ENCODE measurements at regions not wholly inside any gene's neighbourhood (a gene's known extent, or its start where the extent isn't known, plus 50 kb on each side); places are given as distances from the start of the nearest gene placed in this dataset.
"Not testable (repeated sequence)": the region's sequence is repeated elsewhere in the genome, so short reads cannot be mapped to it uniquely, and the experiment has no call there.

DNA sequence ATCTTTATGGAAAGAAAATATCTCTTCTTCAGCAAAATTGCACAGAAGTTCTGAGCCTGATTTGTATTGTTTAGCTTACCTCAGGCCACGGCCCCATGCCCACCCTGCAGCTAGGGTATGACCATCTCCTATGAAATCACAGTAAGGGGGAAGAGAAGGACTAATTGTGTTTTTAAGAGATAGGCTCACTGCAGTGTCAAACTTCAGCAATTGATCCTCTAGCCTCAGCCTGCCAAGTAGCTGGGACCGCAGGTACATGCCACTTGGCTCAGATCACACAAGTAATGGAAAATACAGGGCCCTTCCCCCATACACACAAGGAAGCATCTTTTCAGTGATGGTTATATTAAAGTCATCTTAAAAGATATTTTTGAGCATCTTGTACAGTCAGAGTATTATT, 60.0 kb downstream of the DMAC1 start:
- DNase-seq, result no peak

DNA sequence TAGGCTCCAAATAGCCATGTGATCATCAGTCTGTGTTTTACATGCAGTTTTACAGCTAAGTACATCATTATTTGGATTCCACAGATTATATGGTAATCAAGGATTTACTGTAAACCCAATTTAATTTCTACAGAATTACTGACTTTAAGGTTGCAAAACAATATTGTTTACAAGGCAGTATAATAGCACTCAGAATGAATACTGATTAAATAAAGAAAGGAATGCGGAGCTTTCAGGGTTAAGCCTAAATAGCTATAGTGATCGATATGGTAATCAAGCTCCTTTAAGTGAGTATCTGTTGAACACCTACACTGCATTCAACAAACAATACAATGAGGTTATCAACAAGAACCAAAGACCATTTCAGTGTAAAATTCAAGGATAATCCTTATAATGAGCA, 64.3 kb downstream of the DMAC1 start:
- no peak for DNase-seq

DNA sequence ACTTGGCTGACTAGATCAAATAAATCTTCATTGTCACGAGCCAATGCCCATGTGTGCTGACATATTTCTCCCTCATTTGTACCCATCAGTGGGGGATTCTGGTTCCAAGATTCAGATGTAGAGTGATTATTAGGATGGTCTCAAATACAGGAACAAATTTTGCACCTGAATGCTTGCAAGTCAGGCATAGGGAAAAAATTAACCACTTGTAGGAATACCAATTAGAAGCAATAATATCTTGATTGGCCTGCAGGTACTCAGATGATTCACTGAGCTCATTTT, 69.5 kb downstream of the DMAC1 start:
- no peak for DNase-seq

DNA sequence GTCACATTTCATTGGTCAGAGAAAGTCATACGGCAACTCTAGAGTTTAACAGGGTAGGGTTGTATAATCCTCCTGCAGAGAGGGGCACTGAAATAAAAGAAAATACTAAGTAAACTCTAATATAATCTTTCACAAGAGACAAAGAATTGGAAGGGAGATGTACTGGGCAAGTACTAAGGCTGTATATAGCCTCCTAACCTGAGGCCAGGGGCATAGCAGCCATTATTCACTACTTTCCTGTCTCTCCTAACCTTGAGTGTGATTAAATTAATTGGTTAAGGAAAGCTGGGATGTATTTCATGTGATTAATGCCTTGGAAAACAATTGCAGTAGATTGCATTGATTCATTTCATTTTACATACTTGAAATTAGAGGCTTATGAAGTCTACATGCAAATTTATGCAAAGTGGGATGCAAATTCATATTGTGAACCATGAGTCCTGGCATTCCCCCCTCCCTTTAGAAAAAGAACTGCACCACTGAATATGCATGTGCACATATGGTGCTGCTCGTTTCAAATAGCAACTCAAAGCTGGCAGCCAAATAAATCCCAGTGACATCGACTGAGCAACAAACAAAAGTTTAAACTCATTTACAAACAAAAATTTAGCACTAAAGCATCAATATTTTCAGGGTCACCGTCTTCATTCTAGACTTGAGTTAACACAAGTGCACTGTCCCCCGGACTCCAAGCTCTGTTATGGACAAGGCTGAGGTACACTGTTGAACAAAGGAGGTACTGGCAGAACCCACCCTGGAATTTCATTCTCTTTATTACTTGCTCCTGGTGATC, 70.0 kb downstream of the DMAC1 start:
- no peak for DNase-seq

DNA sequence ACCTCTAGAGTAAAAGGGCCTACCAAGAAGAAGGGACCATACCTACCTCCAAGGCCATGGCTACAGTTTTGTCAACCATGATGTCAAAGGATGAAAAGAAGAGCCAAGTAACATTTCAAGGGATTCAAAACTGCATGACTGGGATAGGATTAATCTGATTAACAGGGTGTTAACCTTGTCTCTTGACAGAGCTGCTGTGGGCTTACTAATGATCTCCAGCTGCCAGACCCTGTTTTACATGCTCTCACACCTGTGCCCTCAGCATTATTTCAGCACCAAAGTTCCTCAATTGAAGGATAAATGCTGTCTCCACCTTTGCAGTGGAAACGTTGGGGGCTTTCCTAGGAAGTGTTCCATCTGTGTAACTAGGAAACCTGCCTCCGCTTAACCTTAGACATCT, 78.3 kb downstream of the DMAC1 start:
- no peak for DNase-seq

DNA sequence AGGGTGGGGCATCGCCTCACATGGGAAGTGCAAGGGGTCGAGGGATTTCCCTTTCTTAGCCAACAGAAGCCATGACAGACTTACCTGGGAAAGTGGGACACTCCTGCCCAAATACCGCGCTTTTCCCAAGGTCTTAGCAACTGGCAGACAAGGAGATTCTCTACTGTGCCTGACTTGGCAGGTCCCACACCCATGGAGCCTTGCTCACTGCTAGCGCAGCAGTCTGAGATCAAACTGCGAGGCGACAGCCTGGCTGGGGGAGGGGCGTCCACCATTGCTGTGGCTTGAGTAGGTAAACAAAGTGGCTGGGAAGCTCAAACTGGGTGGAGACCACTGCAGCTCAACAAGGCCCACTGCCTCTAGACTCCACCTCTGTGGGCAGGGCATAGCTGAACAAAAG, 86.5 kb downstream of the DMAC1 start:
- not testable (repeated sequence) for DNase-seq

DNA sequence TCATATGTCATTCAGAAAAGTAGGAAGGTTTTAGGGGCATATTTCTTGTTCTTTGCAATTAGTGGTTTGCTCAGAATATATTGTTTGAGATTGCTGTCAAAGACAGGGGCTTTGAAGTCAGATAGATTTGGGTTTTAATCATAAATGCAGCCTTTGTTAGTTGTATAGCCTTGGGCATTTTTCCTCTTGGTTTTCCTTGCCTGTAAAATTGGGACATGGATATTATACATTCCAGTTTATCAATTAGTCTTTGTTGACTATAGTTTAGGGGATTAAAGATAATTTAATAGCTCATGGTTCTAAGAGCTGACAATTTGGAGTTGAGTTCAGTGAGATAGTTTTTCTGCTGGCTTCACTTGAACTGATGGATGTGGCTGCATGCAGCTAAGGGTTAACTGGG, 88.9 kb downstream of the DMAC1 start:
- DNase-seq, result no peak

DNA sequence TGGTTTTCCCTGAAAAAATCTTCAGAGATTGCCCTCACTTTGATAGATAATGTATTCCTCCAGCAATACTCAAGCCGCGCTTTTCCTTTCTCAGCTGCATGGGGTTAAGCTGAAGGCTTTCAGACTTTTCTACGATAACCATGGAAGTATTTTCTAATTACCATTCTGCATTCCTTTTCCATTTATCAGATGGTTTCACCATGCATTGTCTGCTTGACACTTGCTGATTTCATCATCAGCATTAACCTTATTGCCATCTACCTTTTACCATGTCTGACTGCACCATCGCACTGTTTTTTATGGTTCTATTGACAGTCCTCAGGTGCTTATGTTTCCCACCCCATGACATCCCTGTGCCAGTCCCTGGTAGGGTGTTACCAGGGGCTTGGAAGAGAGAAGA, 91.6 kb downstream of the DMAC1 start:
- DNase-seq, result no peak

DNA sequence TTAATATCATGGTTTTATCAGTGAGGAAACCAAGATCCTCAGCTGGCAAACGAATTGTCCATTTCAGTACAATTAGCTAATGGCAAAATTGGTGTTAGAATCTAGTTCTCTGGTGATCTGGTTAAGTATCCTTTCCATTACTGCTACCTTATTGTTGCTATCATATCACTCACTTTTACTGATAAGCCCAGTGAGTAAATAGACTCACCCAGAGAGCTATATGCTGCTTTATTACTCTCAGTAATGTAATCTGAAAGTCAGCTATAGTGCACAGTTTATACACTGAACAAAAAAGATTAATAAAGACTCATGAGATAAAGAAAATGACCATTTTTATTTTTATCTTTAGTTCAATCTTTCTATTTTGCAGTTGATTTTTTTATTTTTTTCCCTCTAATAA, 95.0 kb downstream of the DMAC1 start:
- no peak for DNase-seq

DNA sequence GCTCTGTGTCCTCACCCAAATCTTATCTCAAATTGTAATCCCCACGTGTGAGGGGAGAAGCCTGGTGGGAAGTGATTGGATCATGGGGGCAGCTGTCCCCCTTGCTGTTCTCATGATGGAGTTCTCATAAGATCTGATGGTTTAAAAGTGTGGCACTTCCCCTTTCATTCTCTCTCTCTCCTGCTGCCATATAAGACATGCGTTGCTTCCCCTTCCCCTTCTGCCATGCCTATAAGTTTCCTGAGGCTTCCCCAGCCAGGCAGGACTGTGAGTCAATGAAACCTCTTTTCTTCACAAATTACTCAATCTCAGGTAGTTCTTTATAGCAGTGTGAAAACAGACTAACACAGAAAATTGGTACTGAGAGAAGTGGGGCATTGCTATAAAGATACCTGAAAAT, 107.7 kb downstream of the DMAC1 start:
- no peak for DNase-seq

DNA sequence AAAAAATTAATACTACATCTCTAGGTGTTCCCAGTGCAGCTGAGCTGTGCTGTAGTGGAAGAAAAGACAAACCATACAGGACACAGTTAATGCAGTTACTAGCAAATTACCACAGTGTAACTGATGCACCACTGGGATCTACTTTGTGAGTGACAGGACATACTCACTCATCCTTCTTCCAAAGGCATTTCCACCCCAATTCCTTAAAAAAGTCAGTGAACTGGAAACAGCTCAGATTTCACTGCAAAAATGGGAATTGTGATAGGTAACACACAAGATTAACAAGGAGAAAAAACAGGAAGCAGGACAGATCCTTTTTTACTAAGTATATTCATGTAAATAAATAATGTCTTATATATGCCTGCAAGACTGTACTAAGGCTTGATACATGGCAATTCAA, 109.6 kb downstream of the DMAC1 start:
- DNase-seq, result no peak

DNA sequence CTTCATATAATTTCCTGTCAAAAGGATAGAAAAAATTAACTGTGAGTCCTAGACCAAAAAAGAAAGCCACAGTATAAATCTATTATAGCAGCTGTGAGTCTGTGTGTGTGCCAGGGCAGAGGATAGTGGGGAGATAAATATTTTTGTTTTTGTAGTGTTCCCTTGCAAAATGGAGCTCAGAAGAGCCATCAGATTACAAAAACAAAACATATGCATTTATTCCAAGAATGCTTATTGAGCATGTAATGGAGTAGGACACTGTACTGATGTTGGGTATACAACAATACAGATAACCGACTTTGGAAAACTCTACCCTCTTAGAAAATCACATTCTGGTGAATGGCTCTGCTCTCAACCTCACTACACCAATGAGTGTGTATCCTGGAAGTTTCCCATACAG, 111.0 kb downstream of the DMAC1 start:
- DNase-seq, result no peak

DNA sequence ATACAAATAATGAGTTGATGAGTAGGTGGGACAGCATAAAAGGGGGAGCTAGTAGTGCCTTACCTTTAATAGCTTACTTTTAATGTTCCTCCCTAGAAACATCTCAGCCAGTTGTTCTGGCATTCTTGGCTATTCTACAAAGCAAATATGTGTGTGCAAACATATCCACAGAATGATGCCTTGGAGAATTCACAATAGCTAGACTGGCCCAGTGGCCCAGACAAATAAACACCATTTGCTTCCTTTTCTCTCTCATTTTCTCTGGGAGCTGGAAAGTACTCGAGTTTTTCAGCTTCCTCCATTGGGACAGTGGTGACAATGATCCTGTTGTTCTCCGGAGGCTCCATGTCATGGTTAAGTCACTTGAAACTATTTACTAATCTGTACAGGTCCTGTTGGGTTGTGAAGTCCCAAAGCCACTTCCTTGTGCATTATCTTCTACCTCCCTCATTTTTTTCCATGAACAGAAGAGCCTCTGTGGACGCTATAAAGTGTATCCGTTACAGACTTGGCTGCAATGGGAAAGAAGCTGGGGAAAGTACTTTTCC, 122.9 kb downstream of the DMAC1 start:
- no peak for DNase-seq

DNA sequence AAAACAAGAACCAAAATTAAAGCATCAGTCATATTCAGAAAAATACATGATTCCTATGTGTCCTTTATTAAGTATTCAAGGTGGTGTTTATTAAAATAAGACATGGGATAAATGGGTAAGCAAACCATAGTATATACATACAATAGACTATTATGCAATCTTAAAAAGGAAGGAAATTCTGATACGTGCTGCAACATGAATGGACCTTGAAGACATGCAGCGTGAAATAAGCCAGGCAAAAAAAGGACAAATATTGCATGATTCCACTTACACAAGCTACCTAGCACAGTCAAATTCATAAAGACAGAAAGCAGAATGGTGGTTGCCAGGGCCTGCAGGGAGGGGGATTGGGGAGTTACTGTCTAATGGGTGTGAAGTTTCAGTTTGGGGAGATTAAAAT, 127.7 kb downstream of the DMAC1 start:
- no peak for DNase-seq

DNA sequence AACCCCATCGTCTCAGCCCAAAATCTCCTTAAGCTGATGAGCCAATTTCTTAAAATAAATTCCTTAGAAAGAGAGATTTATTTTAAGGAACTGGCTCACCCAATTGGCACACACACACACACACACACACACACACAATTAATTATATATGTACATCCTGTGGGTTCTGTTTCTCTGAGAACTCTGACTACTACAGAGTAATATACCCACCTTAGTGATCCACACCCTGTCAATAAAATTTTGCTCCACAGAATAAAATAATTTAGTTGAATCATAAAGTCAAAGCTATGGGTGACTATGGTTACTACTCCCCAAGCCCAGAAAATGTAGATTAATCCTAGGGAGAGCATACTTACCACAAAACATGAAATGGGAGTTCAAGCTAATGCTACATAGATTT, 131.0 kb downstream of the DMAC1 start:
- DNase-seq, result no peak

DNA sequence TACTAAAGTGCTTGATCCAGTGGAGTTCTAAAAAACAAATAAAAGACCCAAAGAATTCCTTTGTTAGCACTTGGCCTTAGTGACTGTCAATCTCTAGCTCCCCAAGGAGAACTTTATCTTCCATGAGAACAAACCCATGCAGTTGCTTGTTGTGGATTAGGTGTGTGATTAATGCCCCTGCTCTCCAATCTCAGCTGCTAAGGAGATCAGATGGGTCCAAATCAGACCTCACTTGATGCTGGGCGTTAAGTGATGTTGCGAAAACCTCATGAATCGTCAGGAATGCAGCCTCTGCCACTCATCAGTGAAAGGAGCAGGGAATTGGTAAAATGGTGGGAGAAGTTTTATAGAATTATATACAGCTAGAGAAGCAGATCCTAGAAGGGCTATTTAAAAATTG, 133.7 kb downstream of the DMAC1 start:
- no peak for DNase-seq

DNA sequence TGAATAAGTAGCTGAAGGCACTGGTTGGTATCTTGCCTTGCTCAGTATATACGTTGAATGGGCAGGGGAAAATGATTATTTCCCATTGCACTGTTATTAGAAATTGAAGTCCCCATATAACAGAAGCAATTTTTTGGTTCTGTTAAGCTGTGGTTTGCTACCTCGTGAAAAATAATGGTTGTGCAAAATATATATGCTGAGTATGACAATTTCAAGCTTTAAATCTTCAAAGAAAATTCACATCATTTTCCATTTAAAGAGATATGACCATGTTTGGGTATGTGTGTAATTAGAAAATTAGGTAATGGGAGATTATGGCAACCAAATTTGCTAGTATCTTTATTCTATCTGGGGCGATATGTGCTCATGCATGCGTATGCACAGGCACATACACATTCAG, 139.8 kb downstream of the DMAC1 start:
- no peak for DNase-seq

DNA sequence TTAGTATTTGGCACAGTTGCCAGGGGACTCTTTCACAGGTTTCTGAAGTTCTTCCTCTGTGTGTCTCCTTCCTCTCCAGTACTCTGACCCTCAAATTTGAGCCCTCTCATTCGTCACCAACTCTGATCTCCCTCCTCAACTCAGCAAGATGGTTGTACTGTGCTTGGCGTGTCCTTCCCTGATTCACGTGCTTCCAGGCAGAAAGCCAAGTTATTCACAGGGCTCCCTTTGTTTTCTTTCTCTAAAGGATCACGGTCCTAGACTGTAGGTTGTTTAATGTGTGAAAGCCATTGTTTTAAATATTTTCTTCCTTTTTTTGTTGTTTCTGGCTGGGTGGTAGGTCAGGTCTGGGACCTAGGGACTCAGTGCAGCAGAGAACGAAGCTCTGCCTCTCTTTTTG, 142.9 kb downstream of the DMAC1 start:
- no peak for DNase-seq

DNA sequence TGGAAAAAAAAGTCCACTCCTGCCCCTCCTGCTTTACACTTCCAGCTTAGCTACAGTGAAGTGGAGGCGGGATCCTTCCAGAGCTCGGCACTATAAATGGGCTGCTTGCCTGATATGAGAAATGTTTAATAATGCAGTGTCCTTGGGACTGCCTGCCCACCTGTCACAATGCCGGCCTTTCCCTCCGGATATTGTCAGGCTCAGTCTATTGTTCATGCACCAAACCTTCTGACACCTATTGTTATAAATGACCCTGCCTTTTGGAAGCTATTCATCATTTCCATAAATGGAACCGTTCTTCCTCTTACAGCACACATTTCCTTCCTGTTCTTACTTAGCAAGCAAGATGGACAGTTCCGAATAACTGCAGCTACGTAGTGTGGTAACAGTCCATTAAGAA, 146.3 kb downstream of the DMAC1 start:
- no peak for DNase-seq

DNA sequence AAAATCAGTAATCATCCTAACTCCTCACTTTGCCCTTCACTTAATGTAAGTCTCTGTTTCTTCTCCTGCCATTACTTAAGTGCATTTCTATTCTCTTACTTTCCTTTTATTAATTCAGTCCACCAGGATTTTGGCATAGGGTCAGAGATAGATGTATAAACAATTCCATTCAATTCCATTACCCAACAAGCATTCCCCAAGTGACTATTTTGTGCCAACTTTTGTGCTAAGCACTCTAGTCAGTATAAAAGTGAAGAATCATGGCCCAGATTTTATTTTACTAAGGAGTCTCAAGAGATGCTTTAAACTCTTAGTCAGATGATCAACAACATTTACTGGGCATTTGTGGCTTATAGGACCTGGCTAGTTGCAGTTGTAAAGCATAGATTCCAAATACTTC, 159.3 kb downstream of the DMAC1 start:
- DNase-seq, result no peak

DNA sequence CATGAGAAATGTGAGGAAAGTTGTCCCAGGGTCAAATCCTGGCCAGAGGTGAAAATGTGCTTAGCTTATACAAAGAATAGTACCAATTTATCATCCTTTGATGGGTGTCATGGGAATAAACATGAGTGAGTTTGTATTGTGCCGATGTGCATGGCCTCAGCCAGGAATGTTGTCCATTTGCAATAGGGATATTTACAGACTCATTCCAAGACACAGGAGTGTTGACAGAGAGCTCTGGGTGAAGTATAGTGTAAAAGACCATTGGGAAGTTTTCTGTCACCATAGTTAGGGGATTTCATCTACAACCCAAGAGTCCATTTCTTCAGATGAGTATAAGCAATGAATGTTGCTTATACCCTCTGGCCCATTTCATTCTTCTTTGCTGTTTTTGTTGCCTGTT, 160.1 kb downstream of the DMAC1 start:
- no peak for DNase-seq

DNA sequence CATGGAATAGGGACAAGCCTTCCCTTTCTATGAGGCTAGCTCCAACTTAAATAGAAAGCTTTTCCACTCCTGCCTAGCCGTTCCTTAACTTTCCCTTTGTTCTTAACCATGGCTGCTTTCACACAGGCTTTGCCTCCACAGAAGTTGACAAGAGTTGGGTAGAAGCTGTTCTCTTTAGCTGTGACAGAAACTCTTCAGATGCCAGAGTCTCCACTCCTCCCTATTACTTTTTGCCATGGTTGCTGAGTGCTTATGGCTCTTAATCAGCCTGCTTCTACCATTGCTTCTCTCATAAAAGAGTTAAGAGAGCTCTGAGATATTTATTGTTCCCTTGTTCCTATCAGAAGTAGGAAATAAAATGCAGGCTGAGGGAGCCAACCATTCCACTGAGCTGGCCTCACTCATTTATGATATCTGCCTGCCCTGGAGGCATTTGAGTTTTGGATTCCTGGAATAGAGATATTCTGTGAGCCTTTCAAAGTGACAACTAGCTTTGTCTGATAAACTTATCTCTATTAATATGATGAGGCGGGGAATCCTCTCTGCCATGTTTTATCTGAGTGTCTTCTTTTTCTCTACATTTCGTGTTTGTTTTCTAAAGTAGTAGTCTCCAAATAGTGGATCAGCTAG, 162.6 kb downstream of the DMAC1 start:
- DNase-seq, result no peak

DNA sequence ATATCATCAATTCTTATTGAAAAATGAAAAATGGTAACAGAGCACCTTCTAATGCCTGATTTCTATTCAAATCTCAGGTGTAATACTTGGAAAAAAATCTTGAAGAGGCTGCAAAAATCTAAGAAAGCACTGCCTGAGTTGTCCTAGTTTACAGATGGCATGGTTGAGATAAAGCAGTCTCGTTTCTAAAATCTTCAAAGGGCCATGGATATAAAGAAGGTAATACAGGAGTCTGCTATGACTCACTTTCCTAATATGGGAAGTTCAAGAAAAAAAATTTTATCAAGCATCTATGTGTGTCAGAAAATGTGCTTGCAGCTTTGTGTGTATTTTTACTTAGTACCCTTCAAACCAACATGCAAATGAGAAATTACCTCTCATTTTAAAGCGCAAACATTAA, 163.3 kb downstream of the DMAC1 start:
- no peak for DNase-seq

DNA sequence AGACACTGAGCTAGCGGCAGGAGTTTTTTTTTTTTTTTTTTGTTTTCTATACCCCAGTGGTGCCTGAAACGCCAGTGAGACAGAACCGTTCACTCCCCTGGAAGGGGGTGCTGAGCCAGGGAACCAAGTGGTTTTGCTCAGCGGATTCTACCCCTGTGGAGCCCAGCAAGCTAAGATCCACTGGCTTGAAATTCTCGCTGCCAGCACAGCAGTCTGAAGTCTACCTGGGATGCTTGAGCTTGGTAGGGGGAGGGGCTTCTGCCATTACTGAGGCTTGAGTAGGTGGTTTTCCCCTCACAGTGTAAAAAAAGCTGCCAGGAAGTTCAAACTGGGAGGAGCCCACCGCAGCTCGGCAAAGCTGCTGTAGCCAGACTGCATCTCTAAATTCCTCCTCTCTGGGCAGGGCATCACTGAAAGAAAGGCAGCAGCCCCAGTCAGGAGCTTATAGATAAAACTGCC, 173.0 kb downstream of the DMAC1 start:
- not testable (repeated sequence) for DNase-seq

DNA sequence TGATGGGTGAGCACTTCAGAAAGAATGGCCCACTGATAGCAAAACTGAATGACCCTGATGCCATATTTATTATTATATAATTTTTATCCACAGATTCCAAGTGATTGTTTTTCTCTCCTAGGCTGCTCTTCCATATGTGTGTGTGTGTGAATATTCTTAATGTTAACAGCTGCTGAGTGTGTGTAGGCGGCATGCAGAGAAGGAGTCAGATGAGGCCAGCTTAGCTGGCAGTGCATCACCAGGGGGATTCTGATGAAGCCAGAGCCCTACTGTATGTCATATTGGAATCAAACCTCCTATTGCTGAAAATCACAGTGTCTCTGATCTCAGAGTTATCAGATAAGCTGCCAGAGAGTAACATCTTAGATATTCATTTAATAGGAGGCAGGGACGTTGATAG, 177.1 kb downstream of the DMAC1 start:
- no peak for DNase-seq

Data from hematopoietic multipotent progenitor cell treated with erythropoietin and hydrocortisone succinate and interleukin-3 and kit ligand, for 8 days (in vitro differentiated cells).